LNCAP (cell line): ENCODE measurements at regions not wholly inside any gene's neighbourhood (a gene's known extent, or its start where the extent isn't known, plus 50 kb on each side); places are given as distances from the start of the nearest gene placed in this dataset.

Experiments
- TF ChIP-seq, protein P1 (sequence below): fragments of 450-650 bp; IDR thresholded peaks from 2 replicates; pipeline ENCODE4 v1.5.1; 2017; ENCODE audit warnings: mild to moderate bottlenecking

DNA sequence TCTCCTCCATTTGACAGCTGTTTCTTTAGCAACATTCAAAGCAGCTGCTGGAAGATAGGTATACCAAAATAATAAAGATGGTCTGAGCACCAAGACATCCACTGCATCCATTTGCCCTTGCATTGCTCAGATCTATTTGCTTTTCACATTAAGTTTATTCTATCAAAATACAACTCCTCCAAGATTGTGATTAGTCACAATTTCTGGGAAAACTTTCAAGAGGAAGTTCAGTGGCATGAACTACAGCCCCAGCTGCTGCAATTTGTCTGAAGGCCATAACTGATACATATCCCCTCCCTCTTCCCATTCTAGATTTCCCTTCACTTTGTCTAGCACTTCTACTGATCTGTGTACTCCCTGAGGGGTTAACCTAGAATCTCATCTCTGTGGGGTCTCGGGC is 117.5 kb upstream of the CEP126 start:
- TF ChIP-seq, protein P1, sequence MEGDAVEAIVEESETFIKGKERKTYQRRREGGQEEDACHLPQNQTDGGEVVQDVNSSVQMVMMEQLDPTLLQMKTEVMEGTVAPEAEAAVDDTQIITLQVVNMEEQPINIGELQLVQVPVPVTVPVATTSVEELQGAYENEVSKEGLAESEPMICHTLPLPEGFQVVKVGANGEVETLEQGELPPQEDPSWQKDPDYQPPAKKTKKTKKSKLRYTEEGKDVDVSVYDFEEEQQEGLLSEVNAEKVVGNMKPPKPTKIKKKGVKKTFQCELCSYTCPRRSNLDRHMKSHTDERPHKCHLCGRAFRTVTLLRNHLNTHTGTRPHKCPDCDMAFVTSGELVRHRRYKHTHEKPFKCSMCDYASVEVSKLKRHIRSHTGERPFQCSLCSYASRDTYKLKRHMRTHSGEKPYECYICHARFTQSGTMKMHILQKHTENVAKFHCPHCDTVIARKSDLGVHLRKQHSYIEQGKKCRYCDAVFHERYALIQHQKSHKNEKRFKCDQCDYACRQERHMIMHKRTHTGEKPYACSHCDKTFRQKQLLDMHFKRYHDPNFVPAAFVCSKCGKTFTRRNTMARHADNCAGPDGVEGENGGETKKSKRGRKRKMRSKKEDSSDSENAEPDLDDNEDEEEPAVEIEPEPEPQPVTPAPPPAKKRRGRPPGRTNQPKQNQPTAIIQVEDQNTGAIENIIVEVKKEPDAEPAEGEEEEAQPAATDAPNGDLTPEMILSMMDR: no peak

DNA sequence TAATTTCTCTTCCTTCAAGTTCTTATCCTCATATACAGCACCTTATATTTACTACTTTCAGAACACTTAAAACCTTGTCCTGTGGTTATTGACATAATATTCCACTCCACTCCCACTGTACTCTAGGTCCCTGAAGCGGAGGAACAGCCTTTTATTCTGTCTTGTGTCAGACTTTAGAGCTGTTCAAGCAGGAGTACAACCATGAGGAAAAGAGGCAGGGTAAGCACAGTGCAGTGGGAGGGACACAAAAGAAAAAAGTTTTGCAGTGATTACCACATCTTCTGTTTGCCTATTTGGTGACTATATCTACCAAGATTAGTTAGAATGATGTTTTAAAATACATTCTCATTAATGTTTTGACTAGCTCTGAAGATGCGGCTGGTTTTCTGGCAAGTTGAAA is 122.0 kb upstream of the CEP126 start:
- TF ChIP-seq, protein P1: no peak

DNA sequence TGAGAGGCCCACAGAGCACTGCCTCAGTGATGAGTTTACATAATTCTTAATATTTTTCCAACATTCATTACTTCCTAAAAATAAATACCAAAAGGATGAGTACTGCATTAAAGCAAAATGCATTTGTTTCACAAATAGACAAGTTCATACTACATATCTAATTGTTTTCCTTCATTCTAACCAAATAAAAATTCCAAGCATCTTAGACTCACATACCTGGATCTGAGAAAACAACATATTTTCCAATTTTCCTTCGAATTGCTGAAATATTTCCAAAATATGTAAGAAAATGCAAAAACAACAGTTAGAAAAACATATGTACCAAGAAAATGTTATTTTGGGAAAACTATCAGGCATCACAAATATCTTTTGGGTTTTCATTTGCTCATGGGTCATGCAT is 127.9 kb upstream of the CEP126 start:
- TF ChIP-seq, protein P1: no peak

DNA sequence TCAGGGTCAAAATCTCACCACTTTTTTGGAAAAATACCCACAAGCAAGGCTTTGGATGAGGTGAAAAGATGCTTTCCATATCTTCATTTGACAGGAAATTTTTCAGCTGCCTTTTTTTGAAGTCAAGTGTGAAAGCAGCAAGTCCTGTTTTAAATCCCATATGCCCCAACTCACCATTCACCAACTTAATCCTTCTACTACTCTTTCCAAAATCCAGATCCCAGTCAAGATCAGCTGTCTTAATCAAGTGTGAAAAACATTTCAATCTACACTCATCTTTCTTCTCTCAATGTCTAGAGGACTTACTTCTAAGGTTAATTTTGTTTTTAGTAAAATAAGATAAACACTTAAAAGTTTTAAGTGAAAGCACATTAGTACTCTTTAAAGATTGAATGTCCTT is 128.4 kb upstream of the CEP126 start:
- TF ChIP-seq, protein P1: no peak

DNA sequence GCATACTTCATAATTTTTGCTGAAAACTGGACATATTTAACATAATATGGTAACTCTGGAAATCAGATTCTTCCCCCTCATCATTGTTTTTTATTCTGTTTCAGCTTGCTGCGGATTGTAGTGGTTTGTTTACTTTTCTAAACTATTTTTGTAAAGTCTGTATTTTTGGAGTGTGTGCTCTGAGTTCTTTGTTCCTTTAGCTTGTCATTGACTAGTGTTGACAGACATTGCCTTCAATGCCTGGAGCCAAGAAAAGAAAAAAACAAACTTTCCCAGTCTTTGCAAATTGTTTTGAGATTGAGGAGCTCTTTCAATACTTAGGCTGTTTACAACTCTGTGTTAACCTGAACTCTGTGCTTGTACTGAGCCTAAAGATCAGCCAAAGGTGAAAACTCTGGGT is 137.3 kb upstream of the CEP126 start:
- TF ChIP-seq, protein P1: no peak

DNA sequence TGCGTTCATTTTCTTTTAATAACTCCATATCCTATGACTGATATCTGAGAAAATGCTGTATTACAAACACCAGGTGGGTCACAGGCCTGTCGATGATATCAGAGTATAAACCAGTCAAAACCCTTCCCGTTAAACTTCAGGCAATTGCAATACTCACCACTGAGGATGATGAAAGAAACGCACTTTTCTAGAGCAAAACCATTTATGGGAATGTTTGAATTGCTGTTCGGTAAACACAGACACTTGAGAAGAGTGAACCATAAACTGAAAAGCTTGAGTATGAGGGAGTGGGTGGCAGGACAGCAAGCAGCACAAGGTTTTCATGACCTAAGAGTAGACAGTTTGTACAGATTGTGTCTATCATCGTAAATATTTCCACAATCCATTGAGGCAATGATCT is 139.8 kb upstream of the CEP126 start:
- TF ChIP-seq, protein P1: no peak

DNA sequence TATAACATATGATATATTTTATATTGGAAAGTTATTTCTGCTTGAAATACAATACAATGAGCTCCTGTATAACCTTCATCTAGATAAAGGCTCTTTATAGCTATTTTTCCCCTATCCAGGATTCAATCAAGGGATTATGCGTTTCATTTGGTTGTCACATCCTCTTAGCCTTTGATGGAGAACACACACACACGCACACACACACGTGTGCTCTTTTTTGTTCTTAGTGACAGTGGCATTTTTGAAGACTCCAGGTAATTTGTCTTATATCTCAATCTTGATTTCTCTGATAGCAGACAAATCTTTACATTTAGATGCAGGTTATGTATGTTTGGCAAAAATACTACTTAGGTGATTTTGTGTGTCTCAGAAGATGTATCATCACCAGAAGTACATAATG is 144.2 kb upstream of the CEP126 start:
- TF ChIP-seq, protein P1: no peak

DNA sequence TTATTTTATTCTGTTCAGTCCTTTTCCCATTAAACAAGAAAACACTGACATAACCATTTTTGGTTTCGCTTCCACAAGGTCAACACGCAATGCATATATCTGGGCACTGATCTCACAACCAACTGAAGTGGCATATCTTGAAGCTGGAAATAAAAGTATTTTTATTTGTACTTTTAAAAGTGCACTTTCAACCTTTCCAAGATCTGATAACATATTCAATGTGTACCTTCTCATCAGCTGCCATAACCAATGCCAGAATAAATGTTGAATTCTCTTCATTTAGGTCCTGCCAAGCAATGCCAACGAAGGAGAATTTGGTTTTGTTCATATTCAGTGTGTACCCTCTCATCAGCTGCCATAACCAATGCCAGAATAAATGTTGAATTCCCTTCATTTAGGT is 148.9 kb upstream of the CEP126 start:
- TF ChIP-seq, protein P1: no peak
